ENCODE measurements at regions not wholly inside any gene's neighbourhood (a gene's known extent, or its start where the extent isn't known, plus 50 kb on each side); places are given as distances from the start of the nearest gene placed in this dataset.

GRCh38 chr17:79363552-79364275 lies 247.1 kb downstream of the RBFOX3 start:
- Histone ChIP-seq H3K4me2 (ENCODE audit: insufficient read depth, low read length) (no peak overlapping the region), H3K36me3 (ENCODE audit: control insufficient read depth in 2 of 2, extremely low read depth in 1 of 2, insufficient read depth in 2 of 2, low read length in 2 of 2) (no peaks in the 10 kb centered on the region), H3K9ac (replicated peaks; ENCODE audit: extremely low read depth, insufficient read depth, low read length) (no peak overlapping the region), H3K9me1 (replicated peaks; ENCODE audit: control insufficient read depth, extremely low read depth, insufficient read depth, low read length) (no peaks in the 10 kb centered on the region), H2AFZ (ENCODE audit: low read depth, low read length) (no peak overlapping the region), H3K27me3 (ENCODE audit: control insufficient read depth in 2 of 2, insufficient read depth in 2 of 2, low read length in 2 of 2) (no peaks in the 10 kb centered on the region), H4K20me1 (replicated peaks; ENCODE audit: control insufficient read depth, extremely low read depth, insufficient read depth, low read length) (no peaks in the 10 kb centered on the region), H3K9me3 (replicated peaks; ENCODE audit: control insufficient read depth, insufficient read depth, low read length) (no peaks in the 10 kb centered on the region), H3K4me3 (replicated peaks in 1 of 3; ENCODE audit: insufficient read depth in 1 of 3, low read depth in 1 of 3, low read length in 3 of 3) (no peak overlapping the region), H3K79me2 (ENCODE audit: control insufficient read depth, insufficient read depth, low read length) (no peaks in the 10 kb centered on the region), H3K4me1 (ENCODE audit: control insufficient read depth, extremely low read depth, insufficient read depth, low read length) (no peaks in the 10 kb centered on the region), H3K27ac (ENCODE audit: insufficient read depth, low read depth, low read length) (no peak overlapping the region)
- DNase-seq (ENCODE audit: low read depth, low spot score) (no peak), FAIRE-seq (no peak)
- POLR2A ChIA-PET = no interaction called here
- dilution Hi-C loops (cut with MboI; ENCODE audit: extremely low pct_ligation_motif_present, low sequenced_read_pairs) (no loop called here), intact Hi-C loops (cut with micrococcal nuclease) (no loop called here)
- no TSS peak for BruUV-seq (replicated peaks)
- CTCF ChIA-PET = no interaction called here
- TF ChIP-seq GATA2 (IDR thresholded peaks at IDR 0.05; ENCODE audit: insufficient read depth, insufficient read length, low read depth, low read length) (no peak), EZH2 (IDR thresholded peaks at IDR 0.05; ENCODE audit: borderline replicate concordance, low read depth, low read length, severe bottlenecking) (no peak), MYC (IDR thresholded peaks at IDR 0.05; ENCODE audit: low read depth, low read length) (no peak), POLR2AphosphoS5 (IDR thresholded peaks at IDR 0.05; ENCODE audit: insufficient read depth, low read depth, low read length) (no peak), FOS (IDR thresholded peaks at IDR 0.05; ENCODE audit: borderline replicate concordance, insufficient read depth, low read length) (no peak), POLR2A (IDR thresholded peaks at IDR 0.05; ENCODE audit: low read depth, low read length) (no peak), JUN (IDR thresholded peaks at IDR 0.05; ENCODE audit: borderline replicate concordance, insufficient read depth, insufficient read length, low read depth) (no peak)
- TF ChIP-seq, protein P1, sequence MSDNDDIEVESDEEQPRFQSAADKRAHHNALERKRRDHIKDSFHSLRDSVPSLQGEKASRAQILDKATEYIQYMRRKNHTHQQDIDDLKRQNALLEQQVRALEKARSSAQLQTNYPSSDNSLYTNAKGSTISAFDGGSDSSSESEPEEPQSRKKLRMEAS (IDR thresholded peaks at IDR 0.05; ENCODE audit: insufficient read depth, insufficient read length) = no peak
- TF ChIP-seq, protein P2, sequence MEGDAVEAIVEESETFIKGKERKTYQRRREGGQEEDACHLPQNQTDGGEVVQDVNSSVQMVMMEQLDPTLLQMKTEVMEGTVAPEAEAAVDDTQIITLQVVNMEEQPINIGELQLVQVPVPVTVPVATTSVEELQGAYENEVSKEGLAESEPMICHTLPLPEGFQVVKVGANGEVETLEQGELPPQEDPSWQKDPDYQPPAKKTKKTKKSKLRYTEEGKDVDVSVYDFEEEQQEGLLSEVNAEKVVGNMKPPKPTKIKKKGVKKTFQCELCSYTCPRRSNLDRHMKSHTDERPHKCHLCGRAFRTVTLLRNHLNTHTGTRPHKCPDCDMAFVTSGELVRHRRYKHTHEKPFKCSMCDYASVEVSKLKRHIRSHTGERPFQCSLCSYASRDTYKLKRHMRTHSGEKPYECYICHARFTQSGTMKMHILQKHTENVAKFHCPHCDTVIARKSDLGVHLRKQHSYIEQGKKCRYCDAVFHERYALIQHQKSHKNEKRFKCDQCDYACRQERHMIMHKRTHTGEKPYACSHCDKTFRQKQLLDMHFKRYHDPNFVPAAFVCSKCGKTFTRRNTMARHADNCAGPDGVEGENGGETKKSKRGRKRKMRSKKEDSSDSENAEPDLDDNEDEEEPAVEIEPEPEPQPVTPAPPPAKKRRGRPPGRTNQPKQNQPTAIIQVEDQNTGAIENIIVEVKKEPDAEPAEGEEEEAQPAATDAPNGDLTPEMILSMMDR (IDR thresholded peaks at IDR 0.05; ENCODE audit: extremely low read depth in 1 of 2, insufficient read depth in 1 of 2, low read depth in 1 of 2, low read length in 2 of 2) = no peak
